PC-3 (cell line): ENCODE measurements at regions not wholly inside any gene's neighbourhood (a gene's known extent, or its start where the extent isn't known, plus 50 kb on each side); places are given as distances from the start of the nearest gene placed in this dataset.

Source experiments
- ATAC-seq: fragments of 200-7000 bp; cut with Tn5 transposase; 2 replicates; pipeline ENCODE4 v1.9.1; 2020; ENCODE audit warnings: mild to moderate bottlenecking, moderate library complexity
- BruUV-seq: library from RNA; stranded (reverse); fragments of 400-500 nt; replicated peaks from 2 replicates; lab custom pipeline; 2021; lab: Mats Ljungman, UMichigan
- CTCF ChIA-PET: fragments of 300-600 bp; sonication (Branson Sonifier 250); formaldehyde crosslinking; loops from one replicate; lab custom pipeline; 2022; ENCODE audit warnings: antibody characterized with exemption; lab: Charles Lee
- POLR2A ChIA-PET: fragments of 300-600 bp; sonication (Branson Sonifier 250); formaldehyde crosslinking; loops from one replicate; lab custom pipeline; 2022; ENCODE audit warnings: antibody characterized with exemption; ENCODE audit not compliant: unreplicated experiment; lab: Charles Lee
- DNase-seq: peaks from one replicate; pipeline ENCODE4 v3.0.0-alpha.2; 2015
- H2AFZ ChIP-seq: fragments of 300-600 bp; sonication (generic); 2 replicates; pipeline ENCODE4 v1.6.0; 2016; ENCODE audit warnings: antibody characterized with exemption, low read length
- H3F3A ChIP-seq: fragments of 300-600 bp; sonication (generic); one replicate; pipeline ENCODE4 v1.6.0; 2017; ENCODE audit warnings: antibody characterized with exemption, low read length, control low read depth, mild to moderate bottlenecking; ENCODE audit not compliant: unreplicated experiment
- H3K27ac ChIP-seq: fragments of 300-600 bp; sonication (generic); 2 replicates; pipeline ENCODE4 v1.5.1; 2016; ENCODE audit warnings: mild to moderate bottlenecking, low read length
- H3K27me3 ChIP-seq: fragments of 300-600 bp; sonication (generic); 2 replicates; pipeline ENCODE4 v1.6.1; 2016; ENCODE audit warnings: low read length, mixed read lengths
- H3K36me3 ChIP-seq: fragments of 300-600 bp; sonication (generic); 2 replicates; pipeline ENCODE4 v1.6.1; 2016; ENCODE audit warnings: low read depth, mixed run types, low read length, mixed read lengths
- H3K4me1 ChIP-seq: fragments of 300-600 bp; sonication (generic); 2 replicates; pipeline ENCODE4 v1.5.1; 2016; ENCODE audit warnings: low read length; ENCODE audit not compliant: insufficient read depth
- H3K4me2 ChIP-seq: fragments of 300-600 bp; sonication (generic); 2 replicates; pipeline ENCODE4 v1.6.0; 2016; ENCODE audit warnings: low read length
- H3K4me3 ChIP-seq: fragments of 300-600 bp; sonication (generic); 2 replicates; pipeline ENCODE4 v1.5.1; 2016; ENCODE audit warnings: mild to moderate bottlenecking, low read length, mixed read lengths
- H3K79me2 ChIP-seq: fragments of 300-600 bp; sonication (generic); 2 replicates; pipeline ENCODE4 v1.6.1; 2017; ENCODE audit warnings: low read length, mixed read lengths
- H3K9ac ChIP-seq: fragments of 300-600 bp; sonication (generic); 2 replicates; pipeline ENCODE4 v1.6.0; 2016; ENCODE audit warnings: mild to moderate bottlenecking, low read length
- H3K9me2 ChIP-seq: fragments of 300-600 bp; sonication (generic); replicated peaks from 2 replicates; pipeline ENCODE4 v1.6.1; 2016; ENCODE audit warnings: mixed run types, low read length, mixed read lengths
- H3K9me3 ChIP-seq: fragments of 300-600 bp; sonication (generic); 2 replicates; pipeline ENCODE4 v1.6.1; 2016; ENCODE audit warnings: low read length, mixed read lengths
- H4K20me1 ChIP-seq: fragments of 300-600 bp; sonication (generic); 2 replicates; pipeline ENCODE4 v1.6.1; 2016; ENCODE audit warnings: low read length, mixed read lengths
- CTCF ChIP-seq: fragments of 300-600 bp; sonication (generic); conservative IDR thresholded peaks from 2 replicates; pipeline ENCODE4 v1.5.1; 2017; ENCODE audit warnings: antibody characterized with exemption, low read depth, mild to moderate bottlenecking, low read length
- EZH2 ChIP-seq: fragments of 300-600 bp; sonication (generic); IDR thresholded peaks from one replicate; pipeline ENCODE4 v1.6.1; 2017; ENCODE audit warnings: antibody characterized with exemption, mild to moderate bottlenecking, low read length; ENCODE audit not compliant: unreplicated experiment
- EZH2phosphoT487 ChIP-seq: fragments of 300-600 bp; sonication (generic); IDR thresholded peaks from 2 replicates; pipeline ENCODE4 v1.6.1; 2018; ENCODE audit warnings: mild to moderate bottlenecking, antibody characterized with exemption, low read length, borderline replicate concordance
- intact Hi-C: fragments of 100-400 bp; cut with micrococcal nuclease; formaldehyde crosslinking; loops from 2 replicates; pipeline ENCODE4 v1.9.0; 2023

- Histone ChIP-seq H3K27ac (peak overlapping the region; percentile 97), H2AFZ (peak overlapping the region; percentile 29; the same call in 1 of the 2 replicates), H3K9ac (peak overlapping the region; percentile 58; the same call in 1 of the 2 replicates), H3F3A (peaks cover 21% of the 10 kb centered on the region), H3K9me2 (no peaks in the 10 kb centered on the region), H4K20me1 (no peaks in the 10 kb centered on the region), H3K79me2 (no peaks in the 10 kb centered on the region), H3K4me3 (no peak overlapping the region), H3K4me2 (peak overlapping the region; percentile 44), H3K36me3 (no peaks in the 10 kb centered on the region), H3K9me3 (no peaks in the 10 kb centered on the region), H3K27me3 (no peaks in the 10 kb centered on the region), H3K4me1 (peaks cover 41% of the 10 kb centered on the region)
- intact Hi-C loops = no loop called here
- DNase-seq (peak; percentile 80), ATAC-seq (no peak)
- ChIA-PET POLR2A (interaction anchor here (0.6 to 1.0 kb wide), 2 partner anchors 185 to 243 kb away, joined by 5 to 14 read pairs; no protein-coding TSS in a partner anchor), CTCF (no interaction called here)
- no TSS peak for BruUV-seq
- TF ChIP-seq EZH2 (no peak), CTCF (no peak), EZH2phosphoT487 (no peak)
Measured at GRCh38 chr14:50047274-50047676, 69.1 kb downstream of the VCPKMT start.

GRCh38 chr14:50049093-50049492, 67.3 kb downstream of the VCPKMT start:
- Histone ChIP-seq H3K27me3 (no peaks in the 10 kb centered on the region), H3K4me2 (no peak overlapping the region), H3K79me2 (no peaks in the 10 kb centered on the region), H3K4me1 (peaks cover 35% of the 10 kb centered on the region), H3K27ac (no peak overlapping the region), H3K9me2 (no peaks in the 10 kb centered on the region), H3K36me3 (no peaks in the 10 kb centered on the region), H4K20me1 (no peaks in the 10 kb centered on the region), H3K4me3 (no peak overlapping the region), H2AFZ (no peak overlapping the region), H3K9ac (no peak overlapping the region), H3K9me3 (no peaks in the 10 kb centered on the region), H3F3A (peaks cover 18% of the 10 kb centered on the region)
- ATAC-seq = no peak
- no TSS peak for BruUV-seq
- TF ChIP-seq CTCF (no peak), EZH2phosphoT487 (no peak), EZH2 (no peak)
- CTCF ChIA-PET = interaction anchor here (0.7 kb wide), 1 partner anchor 101 kb away, joined by 3 read pairs; no protein-coding TSS in a partner anchor
- POLR2A ChIA-PET = no interaction called here
- intact Hi-C loops = no loop called here
- DNase-seq = no peak

- POLR2A ChIA-PET = no interaction called here
- no peaks in the 10 kb centered on the region for H3K27me3 ChIP-seq
- H3K79me2 ChIP-seq = no peaks in the 10 kb centered on the region
- peaks cover 27% of the 10 kb centered on the region for H3K4me1 ChIP-seq
- no peak overlapping the region for H3K9ac ChIP-seq
- CTCF ChIA-PET = interaction anchor here (0.7 kb wide), 1 partner anchor 102 kb away, joined by 3 read pairs; no protein-coding TSS in a partner anchor
- H4K20me1 ChIP-seq = no peaks in the 10 kb centered on the region
- no peak overlapping the region for H3K4me2 ChIP-seq
- intact Hi-C loops = no loop called here
- peaks cover 10% of the 10 kb centered on the region for H3F3A ChIP-seq
- ATAC-seq = no peak
- H3K36me3 ChIP-seq = no peaks in the 10 kb centered on the region
- DNase-seq = no peak
- H3K27ac ChIP-seq = no peak overlapping the region
- H2AFZ ChIP-seq = no peak overlapping the region
- TF ChIP-seq EZH2 = no peak
- no peak for TF ChIP-seq EZH2phosphoT487
- no peak for TF ChIP-seq CTCF
- no peak overlapping the region for H3K4me3 ChIP-seq
- H3K9me3 ChIP-seq = no peaks in the 10 kb centered on the region
- BruUV-seq = no TSS peak
- no peaks in the 10 kb centered on the region for H3K9me2 ChIP-seq
Measured at GRCh38 chr14:50049703-50050570, 66.4 kb downstream of the VCPKMT start.
